HG02884 (cell line): ENCODE measurements at regions not wholly inside any gene's neighbourhood (a gene's known extent, or its start where the extent isn't known, plus 50 kb on each side); places are given as distances from the start of the nearest gene placed in this dataset.

Experiments used
- ATAC-seq: cut with Tn5 transposase; IDR thresholded peaks from one replicate; pipeline ENCODE4 v1.9.1; 2021; ENCODE audit warnings: mild to moderate bottlenecking, moderate library complexity; ENCODE audit not compliant: unreplicated experiment

- ATAC-seq, result no peak
Measured at GRCh38 chr20:7308163-7308562, 540.7 kb downstream of the BMP2 start.

- ATAC-seq, result no peak
Measured at GRCh38 chr20:7313047-7313446, 545.6 kb downstream of the BMP2 start.

- ATAC-seq, result no peak
Measured at GRCh38 chr20:7323957-7324356, 556.5 kb downstream of the BMP2 start.

- ATAC-seq, result no peak
Measured at GRCh38 chr20:7327810-7328209, 560.3 kb downstream of the BMP2 start.

GRCh38 chr20:7330850-7331249 is 563.4 kb downstream of the BMP2 start:
- no peak for ATAC-seq

GRCh38 chr20:7332169-7332568 is 564.7 kb downstream of the BMP2 start:
- no peak for ATAC-seq

GRCh38 chr20:7333841-7334240 is 566.4 kb downstream of the BMP2 start:
- no peak for ATAC-seq

- no peak for ATAC-seq
Measured at GRCh38 chr20:7346026-7346425, 578.5 kb downstream of the BMP2 start.

GRCh38 chr20:7346562-7346961 is 579.1 kb downstream of the BMP2 start:
- no peak for ATAC-seq

GRCh38 chr20:7347409-7347808 is 579.9 kb downstream of the BMP2 start:
- no peak for ATAC-seq

- ATAC-seq, result no peak
Measured at GRCh38 chr20:7348253-7348652, 580.8 kb downstream of the BMP2 start.

- ATAC-seq, result no peak
Measured at GRCh38 chr20:7352165-7352564, 584.7 kb downstream of the BMP2 start.

- no peak for ATAC-seq
Measured at GRCh38 chr20:7355051-7355450, 585.2 kb downstream of the HAO1 start.

- ATAC-seq, result no peak
Measured at GRCh38 chr20:7358670-7359069, 581.6 kb downstream of the HAO1 start.

- no peak for ATAC-seq
Measured at GRCh38 chr20:7359739-7360138, 580.5 kb downstream of the HAO1 start.

- no peak for ATAC-seq
Measured at GRCh38 chr20:7361321-7361720, 578.9 kb downstream of the HAO1 start.

- ATAC-seq, result no peak
Measured at GRCh38 chr20:7361931-7362330, 578.3 kb downstream of the HAO1 start.

- no peak for ATAC-seq
Measured at GRCh38 chr20:7362601-7363000, 577.7 kb downstream of the HAO1 start.

- ATAC-seq, result no peak
Measured at GRCh38 chr20:7366189-7366588, 574.1 kb downstream of the HAO1 start.

- ATAC-seq, result no peak
Measured at GRCh38 chr20:7371518-7372163, 568.6 kb downstream of the HAO1 start.

GRCh38 chr20:7375905-7376304 is 564.4 kb downstream of the HAO1 start:
- ATAC-seq, result no peak

- ATAC-seq, result no peak
Measured at GRCh38 chr20:7378864-7379605, 561.2 kb downstream of the HAO1 start.
